ENCODE measurements at regions not wholly inside any gene's neighbourhood (a gene's known extent, or its start where the extent isn't known, plus 50 kb on each side); places are given as distances from the start of the nearest gene placed in this dataset.

DNA sequence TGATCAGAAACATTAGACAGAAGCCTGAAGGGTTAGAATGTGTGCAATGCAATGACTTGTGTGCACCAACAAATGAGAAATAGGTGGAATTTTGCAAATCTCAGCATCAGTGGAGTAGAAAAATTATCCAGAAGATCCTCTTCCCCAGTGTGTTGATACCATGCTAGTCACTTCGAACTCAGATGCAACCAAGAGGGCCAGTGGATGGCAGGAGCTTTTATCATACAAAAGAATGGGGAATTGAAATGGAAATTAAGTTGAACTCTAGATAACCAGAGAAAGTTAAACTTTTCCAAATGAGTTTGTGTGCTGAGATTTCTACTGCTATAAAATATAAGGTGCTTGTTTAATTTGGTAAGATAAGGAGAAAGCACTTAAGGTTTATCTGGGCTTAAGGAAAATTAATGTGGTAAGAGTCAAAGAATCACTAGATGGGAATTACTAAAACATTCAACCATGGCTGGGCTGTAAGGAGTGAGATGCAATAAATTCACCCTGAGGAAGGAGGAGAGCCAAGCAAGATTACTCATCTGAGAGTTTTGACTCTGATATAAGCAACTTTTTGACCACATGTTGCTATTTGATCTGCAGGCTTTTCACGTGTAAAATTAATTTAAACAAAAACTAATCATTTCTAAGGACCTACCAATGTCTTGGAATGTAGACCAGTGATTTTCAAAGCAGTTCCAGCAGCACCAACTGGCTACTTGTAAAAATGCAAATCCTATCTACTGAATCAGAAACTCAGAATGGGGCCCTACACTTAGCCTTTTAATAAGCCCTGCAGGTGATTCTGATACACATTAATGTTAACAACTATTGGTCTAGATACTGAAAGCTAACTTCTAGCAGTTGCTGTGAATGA lies 113.2 kb downstream of the CDC14C start:
- 11 to 20% (median 16%) methylated on average over 2 of the region's 2 CpGs for WGBS, 5 donors
- H3K4me3 ChIP-seq = no peak overlapping the region
- no peaks in the 10 kb centered on the region for H3K36me3 ChIP-seq
- intact Hi-C loops (cut with DNase I; ENCODE audit: low total_unique reads) = no loop called here
- TF ChIP-seq, protein P1, sequence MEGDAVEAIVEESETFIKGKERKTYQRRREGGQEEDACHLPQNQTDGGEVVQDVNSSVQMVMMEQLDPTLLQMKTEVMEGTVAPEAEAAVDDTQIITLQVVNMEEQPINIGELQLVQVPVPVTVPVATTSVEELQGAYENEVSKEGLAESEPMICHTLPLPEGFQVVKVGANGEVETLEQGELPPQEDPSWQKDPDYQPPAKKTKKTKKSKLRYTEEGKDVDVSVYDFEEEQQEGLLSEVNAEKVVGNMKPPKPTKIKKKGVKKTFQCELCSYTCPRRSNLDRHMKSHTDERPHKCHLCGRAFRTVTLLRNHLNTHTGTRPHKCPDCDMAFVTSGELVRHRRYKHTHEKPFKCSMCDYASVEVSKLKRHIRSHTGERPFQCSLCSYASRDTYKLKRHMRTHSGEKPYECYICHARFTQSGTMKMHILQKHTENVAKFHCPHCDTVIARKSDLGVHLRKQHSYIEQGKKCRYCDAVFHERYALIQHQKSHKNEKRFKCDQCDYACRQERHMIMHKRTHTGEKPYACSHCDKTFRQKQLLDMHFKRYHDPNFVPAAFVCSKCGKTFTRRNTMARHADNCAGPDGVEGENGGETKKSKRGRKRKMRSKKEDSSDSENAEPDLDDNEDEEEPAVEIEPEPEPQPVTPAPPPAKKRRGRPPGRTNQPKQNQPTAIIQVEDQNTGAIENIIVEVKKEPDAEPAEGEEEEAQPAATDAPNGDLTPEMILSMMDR (IDR thresholded peaks at IDR 0.05 in 8 of 11, conservative IDR thresholded peaks at IDR 0.05 in 3 of 11) = no peak
- TF ChIP-seq POLR2AphosphoS5 (IDR thresholded peaks at IDR 0.05) = no peak
- no peak for TF ChIP-seq POLR2A (IDR thresholded peaks at IDR 0.05)
- H3K9me3 ChIP-seq = peaks cover 0 to 10% (median 0%) of the 10 kb centered on the region in 8 donors
- H3K4me1 ChIP-seq = no peaks in the 10 kb centered on the region
- no peak overlapping the region for H3K27ac ChIP-seq
- DNase-seq = no peak
- no peaks in the 10 kb centered on the region for H3K27me3 ChIP-seq (replicated peaks in 1 of 7)

DNA sequence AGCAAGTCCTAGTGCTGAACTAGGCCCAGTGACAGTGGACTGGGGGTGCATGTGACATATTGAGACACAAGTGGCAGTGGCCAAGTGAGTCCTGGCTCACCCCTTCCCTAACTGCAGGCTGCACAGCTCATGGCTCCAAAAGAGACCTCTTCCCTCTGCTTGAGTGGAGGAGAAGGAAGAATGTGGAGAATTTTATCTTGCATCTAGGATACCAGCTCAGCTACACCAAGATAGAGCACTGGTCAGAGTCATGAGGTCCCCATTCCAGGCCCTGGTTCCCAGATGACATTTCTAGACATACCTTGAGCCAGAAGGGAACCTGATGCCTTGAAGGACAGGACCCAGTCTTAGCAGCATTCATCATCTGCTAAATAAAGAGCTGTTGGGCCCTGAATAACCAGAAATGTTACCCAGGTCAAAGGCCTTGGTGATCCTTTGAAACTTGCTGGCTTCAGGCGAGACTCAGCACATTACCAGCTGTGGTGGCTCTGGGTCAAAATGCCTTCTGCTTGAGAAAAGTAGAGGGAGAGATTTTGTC lies 114.5 kb downstream of the CDC14C start:
- no peaks in the 10 kb centered on the region for H3K27me3 ChIP-seq (replicated peaks in 1 of 7)
- no peaks in the 10 kb centered on the region for H3K36me3 ChIP-seq
- 70 to 100% (median 71%) methylated on average over 1 of the region's 1 CpG for WGBS, 5 donors
- no peak for DNase-seq
- H3K27ac ChIP-seq = no peak overlapping the region
- H3K4me3 ChIP-seq = no peak overlapping the region
- intact Hi-C loops (cut with DNase I; ENCODE audit: low total_unique reads) = no loop called here
- TF ChIP-seq, protein P1 (IDR thresholded peaks at IDR 0.05 in 8 of 11, conservative IDR thresholded peaks at IDR 0.05 in 3 of 11) = no peak
- TF ChIP-seq POLR2AphosphoS5 (IDR thresholded peaks at IDR 0.05) (no peak), POLR2A (IDR thresholded peaks at IDR 0.05) (no peak)
- no peaks in the 10 kb centered on the region for H3K4me1 ChIP-seq
- peaks cover 0 to 10% (median 0%) of the 10 kb centered on the region in 8 donors for H3K9me3 ChIP-seq

DNA sequence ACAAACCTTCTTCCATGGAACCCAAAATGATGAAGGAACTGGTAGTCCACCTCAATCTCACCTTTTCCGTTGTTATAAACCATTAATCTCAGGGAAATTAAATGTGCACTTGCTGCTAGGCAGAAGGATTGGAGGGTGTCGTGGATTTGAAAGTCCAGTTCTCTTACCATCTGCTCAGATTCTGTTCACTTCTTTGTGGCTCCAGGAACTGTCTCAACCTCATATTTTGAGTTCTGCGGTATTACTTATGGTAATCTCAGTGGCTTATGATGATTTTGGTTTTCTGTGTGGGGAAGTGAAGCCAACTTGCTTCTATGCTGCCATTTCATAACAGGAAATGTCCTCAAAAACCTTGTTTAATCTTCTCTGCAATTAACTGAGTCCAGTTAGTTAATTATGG lies 136.4 kb downstream of the CDC14C start:
- Histone ChIP-seq H3K27ac (no peak overlapping the region), H3K4me1 (no peaks in the 10 kb centered on the region), H3K27me3 (replicated peaks in 1 of 7) (no peaks in the 10 kb centered on the region), H3K36me3 (no peaks in the 10 kb centered on the region), H3K9me3 (peaks cover 0 to 28% (median 13%) of the 10 kb centered on the region in 8 donors), H3K4me3 (no peak overlapping the region)
- TF ChIP-seq POLR2AphosphoS5 (IDR thresholded peaks at IDR 0.05) = no peak
- TF ChIP-seq, protein P1 (IDR thresholded peaks at IDR 0.05 in 8 of 11, conservative IDR thresholded peaks at IDR 0.05 in 3 of 11) = no peak
- no peak for TF ChIP-seq POLR2A (IDR thresholded peaks at IDR 0.05)
- WGBS, 5 donors = 76 to 90% (median 83%) methylated on average over 3 of the region's 3 CpGs
- DNase-seq = no peak
- intact Hi-C loops (cut with DNase I; ENCODE audit: low total_unique reads) = no loop called here

DNA sequence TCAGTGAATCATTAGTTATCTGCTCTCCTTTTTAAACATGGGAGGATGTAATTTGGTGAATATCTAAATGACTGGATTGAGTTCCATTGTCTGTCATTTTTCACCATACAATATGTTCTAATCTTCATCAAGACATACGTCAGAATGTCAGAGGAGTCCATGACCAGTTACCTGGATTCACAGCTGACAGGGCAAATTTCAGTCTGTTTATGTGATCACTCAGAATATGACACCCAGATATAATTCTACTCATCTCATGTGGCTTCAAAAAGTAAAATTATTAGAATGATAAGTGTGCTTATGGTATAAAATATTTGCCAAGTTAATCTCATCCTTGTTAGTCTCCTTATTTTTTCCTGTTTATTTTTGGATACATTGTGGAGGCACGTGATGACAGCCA lies 150.2 kb downstream of the CDC14C start:
- Histone ChIP-seq H3K4me1 (no peaks in the 10 kb centered on the region), H3K27me3 (replicated peaks in 1 of 7) (no peaks in the 10 kb centered on the region), H3K36me3 (no peaks in the 10 kb centered on the region), H3K4me3 (no peak overlapping the region), H3K27ac (no peak overlapping the region), H3K9me3 (peaks cover 0 to 10% (median 0%) of the 10 kb centered on the region in 8 donors)
- TF ChIP-seq POLR2A (IDR thresholded peaks at IDR 0.05) = no peak
- no peak for TF ChIP-seq POLR2AphosphoS5 (IDR thresholded peaks at IDR 0.05)
- TF ChIP-seq, protein P1 (IDR thresholded peaks at IDR 0.05 in 8 of 11, conservative IDR thresholded peaks at IDR 0.05 in 3 of 11) = no peak
- DNase-seq = no peak
- intact Hi-C loops (cut with DNase I; ENCODE audit: low total_unique reads) = no loop called here
- WGBS, 5 donors = 75 to 86% (median 81%) methylated on average over 2 of the region's 2 CpGs

All from spleen (tissue), 11 donors.